Mesenchymal stem cell (in vitro differentiated cells and primary cell): ENCODE measurements at regions not wholly inside any gene's neighbourhood (a gene's known extent, or its start where the extent isn't known, plus 50 kb on each side); places are given as distances from the start of the nearest gene placed in this dataset.

Experiments used
- DNase-seq: peaks from one replicate; pipeline ENCODE4 v3.0.0-alpha.2; 2013
- H2AFZ ChIP-seq: one replicate; pipeline ENCODE4 v1.6.1; 2013; ENCODE audit warnings: low read depth, mild to moderate bottlenecking, control low read depth, inconsistent platforms, low read length, moderate library complexity
- H2AK5ac ChIP-seq: 2 replicates; pipeline ENCODE4 v1.6.1; 2013; ENCODE audit warnings: low read length, moderate library complexity, mild to moderate bottlenecking, inconsistent platforms; ENCODE audit not compliant: severe bottlenecking
- H2BK120ac ChIP-seq: one replicate; pipeline ENCODE4 v1.6.1; 2013; ENCODE audit warnings: low read depth, mild to moderate bottlenecking, inconsistent platforms, low read length, moderate library complexity
- H2BK12ac ChIP-seq, 2 experiments: one replicate each; pipeline ENCODE4 v1.6.1; 2013; ENCODE audit warnings: inconsistent platforms in 2 of 2, low read length in 2 of 2, mild to moderate bottlenecking in 2 of 2, moderate library complexity in 2 of 2, control low read depth in 1 of 2
- H2BK15ac ChIP-seq: one replicate; pipeline ENCODE4 v1.6.1; 2013; ENCODE audit warnings: mild to moderate bottlenecking, low read depth, inconsistent platforms; ENCODE audit not compliant: poor library complexity, severe bottlenecking
- H2BK5ac ChIP-seq: 2 replicates; pipeline ENCODE4 v1.6.1; 2013; ENCODE audit warnings: low read depth, mild to moderate bottlenecking, low read length, control low read depth, inconsistent platforms; ENCODE audit not compliant: poor library complexity, severe bottlenecking
- H3K14ac ChIP-seq, 2 experiments: one replicate each; pipeline ENCODE4 v1.6.1; 2013; ENCODE audit warnings: inconsistent platforms in 2 of 2, low read length in 2 of 2, control low read depth in 1 of 2, mild to moderate bottlenecking in 1 of 2, moderate library complexity in 1 of 2
- H3K18ac ChIP-seq, 2 experiments: one replicate each; pipeline ENCODE4 v1.6.1; 2013; ENCODE audit warnings: inconsistent platforms in 2 of 2, low read length in 2 of 2, control low read depth in 1 of 2, low read depth in 1 of 2, mild to moderate bottlenecking in 1 of 2
- H3K23ac ChIP-seq, 2 experiments: one replicate each; pipeline ENCODE4 v1.6.1; 2013; ENCODE audit warnings: inconsistent platforms in 2 of 2, low read length in 2 of 2, mild to moderate bottlenecking in 2 of 2, moderate library complexity in 2 of 2, control low read depth in 1 of 2
- H3K27ac ChIP-seq: 2 replicates; pipeline ENCODE4 v1.5.1; 2013; ENCODE audit warnings: mild to moderate bottlenecking, moderate library complexity, low read length, control low read depth, inconsistent platforms; ENCODE audit not compliant: poor library complexity, severe bottlenecking
- H3K27me3 ChIP-seq, 2 experiments: 2 replicates each; pipeline versions ENCODE4 v1.6.1 to v1.7.0; 2013; ENCODE audit warnings: low read length in 2 of 2, mild to moderate bottlenecking in 2 of 2, moderate library complexity in 2 of 2, control low read depth in 1 of 2, inconsistent platforms in 1 of 2; ENCODE audit not compliant: control insufficient read depth in 1 of 2, insufficient read depth in 1 of 2
- H3K36me3 ChIP-seq, 2 experiments: 2 replicates each; pipeline versions ENCODE4 v1.6.1 to v1.7.0; 2013; ENCODE audit warnings: low read length in 2 of 2, control low read depth in 1 of 2, inconsistent platforms in 1 of 2, low read depth in 1 of 2, mild to moderate bottlenecking in 1 of 2; ENCODE audit not compliant: insufficient read depth in 2 of 2, control insufficient read depth in 1 of 2
- H3K4ac ChIP-seq, 2 experiments: one replicate each; pipeline ENCODE4 v1.6.1; 2013; ENCODE audit warnings: inconsistent platforms in 2 of 2, low read length in 2 of 2, mild to moderate bottlenecking in 2 of 2, moderate library complexity in 2 of 2, control low read depth in 1 of 2, low read depth in 1 of 2
- H3K4me1 ChIP-seq: 2 replicates; pipeline ENCODE4 v1.6.1; 2013; ENCODE audit warnings: low read depth, low read length, control low read depth; ENCODE audit not compliant: control insufficient read depth, insufficient read depth
- H3K4me2 ChIP-seq: 2 replicates; pipeline ENCODE4 v1.6.1; 2013; ENCODE audit warnings: low read length, mild to moderate bottlenecking, inconsistent platforms; ENCODE audit not compliant: poor library complexity, severe bottlenecking
- H3K4me3 ChIP-seq, 2 experiments: 2 replicates each; pipeline versions ENCODE4 v1.5.1 to v1.7.0; 2013; ENCODE audit warnings: low read length in 2 of 2, mild to moderate bottlenecking in 2 of 2, control low read depth in 1 of 2, low read depth in 1 of 2; ENCODE audit not compliant: insufficient read depth in 1 of 2
- H3K79me1 ChIP-seq: replicated peaks from 2 replicates; pipeline ENCODE4 v1.6.1; 2013; ENCODE audit warnings: mild to moderate bottlenecking, control low read depth, low read length, inconsistent platforms; ENCODE audit not compliant: poor library complexity, severe bottlenecking
- H3K9ac ChIP-seq: 2 replicates; pipeline ENCODE4 v1.7.0; 2013; ENCODE audit warnings: mild to moderate bottlenecking, low read length, moderate library complexity
- H3K9me3 ChIP-seq: 2 replicates; pipeline ENCODE4 v1.7.0; 2013; ENCODE audit warnings: mild to moderate bottlenecking, low read length; ENCODE audit not compliant: control insufficient read depth
- H4K8ac ChIP-seq: one replicate; pipeline ENCODE4 v1.6.1; 2013; ENCODE audit warnings: inconsistent platforms, mild to moderate bottlenecking, low read length, moderate library complexity
- H4K91ac ChIP-seq: one replicate; pipeline ENCODE4 v1.6.1; 2013; ENCODE audit warnings: mild to moderate bottlenecking, low read length, inconsistent platforms
- WGBS: methylation state at CpG from one replicate; pipeline ENCODE4 v1.1.7; 2013; ENCODE audit warnings: mixed read lengths; 5-methylcytosine and 5-hydroxymethylcytosine counted together

GRCh38 chr10:121078672-121079102, 227.5 kb downstream of the WDR11 start:
- H2AK5ac ChIP-seq, result no peak overlapping the region
- no peak overlapping the region for H3K4ac ChIP-seq
- peaks cover 29 to 49% of the 10 kb centered on the region in 2 experiments for H3K27me3 ChIP-seq
- no peak overlapping the region for H4K91ac ChIP-seq
- no peaks in the 10 kb centered on the region for H3K9me3 ChIP-seq
- H3K23ac ChIP-seq, result no peak overlapping the region
- no peaks in the 10 kb centered on the region for H3K79me1 ChIP-seq
- H3K27ac ChIP-seq, result no peak overlapping the region
- H2BK12ac ChIP-seq, result no peak overlapping the region
- H2AFZ ChIP-seq, result no peak overlapping the region
- H3K4me1 ChIP-seq, result peaks cover 3% of the 10 kb centered on the region
- H3K36me3 ChIP-seq, result no peaks in the 10 kb centered on the region
- H2BK5ac ChIP-seq, result no peak overlapping the region
- H3K9ac ChIP-seq, result no peak overlapping the region
- H3K18ac ChIP-seq, result peak overlapping the region in 1 of 2 experiments; percentile 13
- no peak overlapping the region for H3K4me3 ChIP-seq
- no peak overlapping the region for H4K8ac ChIP-seq
- H2BK15ac ChIP-seq, result no peak overlapping the region
- 82% methylated on average over 8 of the region's 8 CpGs for WGBS
- DNase-seq, result no peak
- H2BK120ac ChIP-seq, result no peak overlapping the region
- no peak overlapping the region for H3K14ac ChIP-seq
- H3K4me2 ChIP-seq, result no peak overlapping the region

- 90% methylated on average over 4 of the region's 6 CpGs for WGBS
These were observed 228.1 kb downstream of the WDR11 start for GRCh38 chr10:121079226-121079625.

GRCh38 chr10:121080281-121080891, 229.2 kb downstream of the WDR11 start:
- Histone ChIP-seq H3K4me3 (no peak overlapping the region), H3K27ac (no peak overlapping the region), H3K79me1 (no peaks in the 10 kb centered on the region), H3K18ac (no peak overlapping the region), H3K9me3 (no peaks in the 10 kb centered on the region), H4K8ac (no peak overlapping the region), H4K91ac (no peak overlapping the region), H3K36me3 (no peaks in the 10 kb centered on the region), H3K14ac (no peak overlapping the region), H3K4me1 (peaks cover 3% of the 10 kb centered on the region), H3K4me2 (no peak overlapping the region), H2BK12ac (no peak overlapping the region), H2BK120ac (no peak overlapping the region), H3K23ac (no peak overlapping the region), H3K27me3 (peaks cover 29 to 58% of the 10 kb centered on the region in 2 experiments), H2BK15ac (no peak overlapping the region), H2BK5ac (no peak overlapping the region), H2AK5ac (no peak overlapping the region), H3K4ac (no peak overlapping the region), H3K9ac (no peak overlapping the region), H2AFZ (no peak overlapping the region)
- peak; percentile 53 for DNase-seq
- WGBS, result 39% methylated on average over 7 of the region's 7 CpGs

More at GRCh38 chr10:121079226-121079625, 228.1 kb downstream of the WDR11 start:
- H3K79me1 ChIP-seq, result no peaks in the 10 kb centered on the region
- no peaks in the 10 kb centered on the region for H3K36me3 ChIP-seq
- no peaks in the 10 kb centered on the region for H3K9me3 ChIP-seq
- no peak overlapping the region for H3K4me2 ChIP-seq
- H3K4me3 ChIP-seq, result no peak overlapping the region
- no peak overlapping the region for H2BK15ac ChIP-seq
- no peak overlapping the region for H3K27ac ChIP-seq
- H4K8ac ChIP-seq, result no peak overlapping the region
- no peak overlapping the region for H3K18ac ChIP-seq
- H2BK12ac ChIP-seq, result no peak overlapping the region
- no peak overlapping the region for H4K91ac ChIP-seq
- H3K27me3 ChIP-seq, result peaks cover 29 to 54% of the 10 kb centered on the region in 2 experiments
- no peak overlapping the region for H2BK5ac ChIP-seq
- no peak overlapping the region for H3K9ac ChIP-seq
- peaks cover 3% of the 10 kb centered on the region for H3K4me1 ChIP-seq
- DNase-seq, result no peak
- no peak overlapping the region for H3K23ac ChIP-seq
- no peak overlapping the region for H3K14ac ChIP-seq
- H2AFZ ChIP-seq, result no peak overlapping the region
- no peak overlapping the region for H3K4ac ChIP-seq
- H2AK5ac ChIP-seq, result no peak overlapping the region
- no peak overlapping the region for H2BK120ac ChIP-seq

GRCh38 chr10:121081306-121081705, 230.1 kb downstream of the WDR11 start:
- H2BK120ac ChIP-seq, result no peak overlapping the region
- peaks cover 21 to 57% of the 10 kb centered on the region in 2 experiments for H3K27me3 ChIP-seq
- H2BK15ac ChIP-seq, result no peak overlapping the region
- H3K36me3 ChIP-seq, result no peaks in the 10 kb centered on the region
- no peaks in the 10 kb centered on the region for H3K79me1 ChIP-seq
- H3K4ac ChIP-seq, result no peak overlapping the region
- peaks cover 3% of the 10 kb centered on the region for H3K4me1 ChIP-seq
- no peak overlapping the region for H2AFZ ChIP-seq
- WGBS, result 100% methylated on average over 1 of the region's 3 CpGs
- no peak overlapping the region for H3K18ac ChIP-seq
- DNase-seq, result no peak
- H3K4me3 ChIP-seq, result no peak overlapping the region
- H2AK5ac ChIP-seq, result no peak overlapping the region
- H3K23ac ChIP-seq, result no peak overlapping the region
- no peak overlapping the region for H4K91ac ChIP-seq
- no peak overlapping the region for H2BK5ac ChIP-seq
- H3K4me2 ChIP-seq, result no peak overlapping the region
- H3K14ac ChIP-seq, result no peak overlapping the region
- no peak overlapping the region for H4K8ac ChIP-seq
- no peaks in the 10 kb centered on the region for H3K9me3 ChIP-seq
- no peak overlapping the region for H3K9ac ChIP-seq
- H3K27ac ChIP-seq, result no peak overlapping the region
- no peak overlapping the region for H2BK12ac ChIP-seq
